ENCODE measurements at regions not wholly inside any gene's neighbourhood (a gene's known extent, or its start where the extent isn't known, plus 50 kb on each side); places are given as distances from the start of the nearest gene placed in this dataset.
A peak's percentile ranks its signal among the peaks of the same experiment; 100 is the strongest.

- DNase-seq (ENCODE audit: low read depth) = no peak
Measured at GRCh38 chr3:180284331-180285110, 247.8 kb upstream of the PEX5L start.

- DNase-seq (ENCODE audit: low read depth) = no peak
Measured at GRCh38 chr3:180287703-180288102, 251.0 kb upstream of the PEX5L start.

- DNase-seq (ENCODE audit: low read depth) = no peak
Measured at GRCh38 chr3:180288816-180289215, 252.1 kb upstream of the PEX5L start.

GRCh38 chr3:180290300-180290699 is 253.6 kb upstream of the PEX5L start:
- no peak for DNase-seq (ENCODE audit: low read depth)

- DNase-seq (ENCODE audit: low read depth) = no peak
Measured at GRCh38 chr3:180294282-180295027, 257.7 kb upstream of the PEX5L start.

- no peak for DNase-seq (ENCODE audit: low read depth)
Measured at GRCh38 chr3:180295811-180296210, 259.1 kb upstream of the PEX5L start.

GRCh38 chr3:180296971-180297370 is 260.2 kb upstream of the PEX5L start:
- no peak for DNase-seq (ENCODE audit: low read depth)

- DNase-seq (ENCODE audit: low read depth) = no peak
Measured at GRCh38 chr3:180306155-180306554, 269.4 kb upstream of the PEX5L start.

GRCh38 chr3:180306691-180307090 is 270.0 kb upstream of the PEX5L start:
- DNase-seq (ENCODE audit: low read depth) = peak; percentile 30

GRCh38 chr3:180311242-180311641 is 274.5 kb upstream of the PEX5L start:
- no peak for DNase-seq (ENCODE audit: low read depth)

- no peak for DNase-seq (ENCODE audit: low read depth)
Measured at GRCh38 chr3:180316321-180316720, 279.6 kb upstream of the PEX5L start.

GRCh38 chr3:180319461-180319860 is 282.5 kb upstream of the TTC14 start:
- no peak for DNase-seq (ENCODE audit: low read depth)

GRCh38 chr3:180320631-180321030 is 281.3 kb upstream of the TTC14 start:
- DNase-seq (ENCODE audit: low read depth) = no peak

GRCh38 chr3:180321534-180321933 is 280.4 kb upstream of the TTC14 start:
- no peak for DNase-seq (ENCODE audit: low read depth)

- no peak for DNase-seq (ENCODE audit: low read depth)
Measured at GRCh38 chr3:180322829-180323228, 279.1 kb upstream of the TTC14 start.

- DNase-seq (ENCODE audit: low read depth) = no peak
Measured at GRCh38 chr3:180324791-180325190, 277.2 kb upstream of the TTC14 start.

GRCh38 chr3:180325533-180325932 is 276.4 kb upstream of the TTC14 start:
- no peak for DNase-seq (ENCODE audit: low read depth)

- no peak for DNase-seq (ENCODE audit: low read depth)
Measured at GRCh38 chr3:180325958-180326357, 276.0 kb upstream of the TTC14 start.

- DNase-seq (ENCODE audit: low read depth) = no peak
Measured at GRCh38 chr3:180329187-180329586, 272.8 kb upstream of the TTC14 start.

GRCh38 chr3:180329847-180330246 is 272.1 kb upstream of the TTC14 start:
- DNase-seq (ENCODE audit: low read depth) = no peak

GRCh38 chr3:180330440-180330839 is 271.5 kb upstream of the TTC14 start:
- no peak for DNase-seq (ENCODE audit: low read depth)

- DNase-seq (ENCODE audit: low read depth) = no peak
Measured at GRCh38 chr3:180332608-180333007, 269.4 kb upstream of the TTC14 start.

- DNase-seq (ENCODE audit: low read depth) = no peak
Measured at GRCh38 chr3:180335050-180335449, 266.9 kb upstream of the TTC14 start.

- DNase-seq (ENCODE audit: low read depth) = no peak
Measured at GRCh38 chr3:180340395-180340794, 261.6 kb upstream of the TTC14 start.
